Ectodermal cell (in vitro differentiated cells): ENCODE measurements at regions not wholly inside any gene's neighbourhood (a gene's known extent, or its start where the extent isn't known, plus 50 kb on each side); places are given as distances from the start of the nearest gene placed in this dataset.
"Not testable (repeated sequence)": the region's sequence is repeated elsewhere in the genome, so short reads cannot be mapped to it uniquely, and the experiment has no call there.

ENCODE experiments used
- H3K27ac ChIP-seq: 2 replicates; pipeline ENCODE4 v1.7.0; 2013; ENCODE audit warnings: mild to moderate bottlenecking, low read depth, low read length; ENCODE audit not compliant: insufficient read depth, poor library complexity, severe bottlenecking
- H3K27me3 ChIP-seq: 2 replicates; pipeline ENCODE4 v1.7.0; 2013; ENCODE audit warnings: mild to moderate bottlenecking, low read length; ENCODE audit not compliant: insufficient read depth, control insufficient read depth, poor library complexity, severe bottlenecking
- H3K36me3 ChIP-seq: one replicate; pipeline ENCODE4 v1.7.0; 2013; ENCODE audit warnings: low read length; ENCODE audit not compliant: control insufficient read depth, insufficient read depth
- H3K4me1 ChIP-seq: one replicate; pipeline ENCODE4 v1.7.0; 2013; ENCODE audit warnings: low read length; ENCODE audit not compliant: control insufficient read depth, insufficient read depth
- H3K4me3 ChIP-seq: 2 replicates; pipeline ENCODE4 v1.7.0; 2013; ENCODE audit warnings: low read depth, low read length, control low read depth; ENCODE audit not compliant: insufficient read depth
- H3K9me3 ChIP-seq: 2 replicates; pipeline ENCODE4 v1.7.0; 2013; ENCODE audit warnings: mild to moderate bottlenecking, low read length, moderate library complexity; ENCODE audit not compliant: control insufficient read depth
- WGBS, 2 experiments: methylation state at CpG; one replicate each; pipeline ENCODE4 v1.1.7; 2013; ENCODE audit warnings: missing lambda C conversion rate in 2 of 2; 5-methylcytosine and 5-hydroxymethylcytosine counted together

DNA sequence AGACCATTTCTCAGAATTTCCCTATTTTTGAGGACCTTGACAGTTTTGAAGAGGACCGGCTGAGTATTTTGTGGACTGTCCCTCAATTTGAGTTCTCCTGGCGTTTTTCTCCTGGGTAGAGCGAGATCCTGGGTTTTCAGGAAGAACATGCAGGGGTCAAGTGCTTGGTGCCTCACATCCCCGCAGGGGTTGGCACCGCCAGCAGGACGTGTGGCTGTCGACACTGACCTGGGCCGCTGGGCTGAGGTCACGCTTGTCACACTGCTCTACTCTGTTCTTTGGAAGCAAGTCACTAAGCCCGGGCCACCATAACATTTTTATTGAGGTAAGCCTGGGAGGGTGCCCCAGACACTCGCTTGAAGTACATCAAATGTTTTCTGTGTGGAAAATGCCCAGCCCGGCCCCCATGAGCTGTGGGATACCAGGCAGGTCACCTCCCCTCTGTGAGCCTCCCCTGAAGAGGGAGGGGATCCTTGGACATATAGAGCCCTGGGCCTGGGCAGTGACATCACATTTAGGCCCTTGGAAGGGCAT lies 112.0 kb downstream of the NPIPB11 start:
- H3K4me3 ChIP-seq, H3K36me3 ChIP-seq, H3K27ac ChIP-seq, H3K4me1 ChIP-seq, H3K9me3 ChIP-seq, H3K27me3 ChIP-seq: not testable (repeated sequence)
- WGBS, 2 experiments: 92 to 93% methylated on average over 12 of the region's 12 CpGs

DNA sequence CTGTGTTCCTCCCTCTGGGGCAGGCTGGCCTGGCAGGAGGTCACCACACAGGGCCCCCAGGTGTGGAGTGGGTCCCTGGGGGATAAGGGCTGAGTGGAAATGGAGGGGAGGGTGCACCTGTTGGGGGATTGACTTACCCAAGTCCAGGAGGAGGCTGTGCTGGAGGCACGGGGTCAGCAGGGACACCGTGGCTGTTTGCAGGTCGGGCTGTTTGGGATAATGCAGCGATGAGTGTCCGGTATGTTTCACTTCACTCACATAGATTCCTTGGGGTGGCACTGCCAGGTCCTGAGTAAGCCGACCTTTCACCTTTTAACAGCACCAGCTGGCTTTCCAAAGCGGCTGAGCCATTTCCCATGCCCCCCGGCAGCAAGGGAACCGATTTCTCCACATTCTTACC lies 113.0 kb downstream of the NPIPB11 start:
- 93 to 96% methylated on average over 5 to 6 of the region's 9 CpGs for WGBS, 2 experiments
- H3K4me1 ChIP-seq, H3K4me3 ChIP-seq, H3K9me3 ChIP-seq, H3K27ac ChIP-seq, H3K36me3 ChIP-seq, H3K27me3 ChIP-seq: not testable (repeated sequence)

DNA sequence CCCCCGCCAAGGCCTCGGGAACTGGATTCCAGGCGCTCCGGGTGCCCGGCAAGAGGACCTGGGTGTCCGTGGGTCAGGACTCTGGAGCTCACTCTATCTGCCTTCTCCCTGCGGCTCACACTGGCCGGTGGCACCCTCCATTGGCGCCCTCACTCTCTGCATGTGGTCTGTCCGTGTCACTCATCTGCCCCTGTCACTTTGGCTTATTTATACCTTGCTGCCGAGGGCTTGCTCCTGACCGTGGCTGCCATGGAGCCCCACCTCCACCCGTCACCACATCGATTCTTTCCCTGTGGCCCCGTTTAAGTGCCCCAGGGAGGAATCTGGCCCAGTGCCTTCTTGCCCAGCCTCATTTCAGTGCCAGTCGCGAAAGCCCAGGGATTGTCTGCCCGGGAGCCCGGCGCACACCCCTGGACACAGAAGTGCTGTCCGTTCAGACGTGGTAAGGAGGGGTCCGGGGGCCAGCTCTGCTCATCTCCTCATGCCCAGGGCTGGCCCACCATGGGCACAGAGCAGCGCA lies 113.5 kb downstream of the NPIPB11 start:
- not testable (repeated sequence) for H3K4me1 ChIP-seq, H3K27me3 ChIP-seq, H3K36me3 ChIP-seq, H3K9me3 ChIP-seq, H3K27ac ChIP-seq, H3K4me3 ChIP-seq
- WGBS, 2 experiments: 91 to 94% methylated on average over 24 of the region's 24 CpGs

DNA sequence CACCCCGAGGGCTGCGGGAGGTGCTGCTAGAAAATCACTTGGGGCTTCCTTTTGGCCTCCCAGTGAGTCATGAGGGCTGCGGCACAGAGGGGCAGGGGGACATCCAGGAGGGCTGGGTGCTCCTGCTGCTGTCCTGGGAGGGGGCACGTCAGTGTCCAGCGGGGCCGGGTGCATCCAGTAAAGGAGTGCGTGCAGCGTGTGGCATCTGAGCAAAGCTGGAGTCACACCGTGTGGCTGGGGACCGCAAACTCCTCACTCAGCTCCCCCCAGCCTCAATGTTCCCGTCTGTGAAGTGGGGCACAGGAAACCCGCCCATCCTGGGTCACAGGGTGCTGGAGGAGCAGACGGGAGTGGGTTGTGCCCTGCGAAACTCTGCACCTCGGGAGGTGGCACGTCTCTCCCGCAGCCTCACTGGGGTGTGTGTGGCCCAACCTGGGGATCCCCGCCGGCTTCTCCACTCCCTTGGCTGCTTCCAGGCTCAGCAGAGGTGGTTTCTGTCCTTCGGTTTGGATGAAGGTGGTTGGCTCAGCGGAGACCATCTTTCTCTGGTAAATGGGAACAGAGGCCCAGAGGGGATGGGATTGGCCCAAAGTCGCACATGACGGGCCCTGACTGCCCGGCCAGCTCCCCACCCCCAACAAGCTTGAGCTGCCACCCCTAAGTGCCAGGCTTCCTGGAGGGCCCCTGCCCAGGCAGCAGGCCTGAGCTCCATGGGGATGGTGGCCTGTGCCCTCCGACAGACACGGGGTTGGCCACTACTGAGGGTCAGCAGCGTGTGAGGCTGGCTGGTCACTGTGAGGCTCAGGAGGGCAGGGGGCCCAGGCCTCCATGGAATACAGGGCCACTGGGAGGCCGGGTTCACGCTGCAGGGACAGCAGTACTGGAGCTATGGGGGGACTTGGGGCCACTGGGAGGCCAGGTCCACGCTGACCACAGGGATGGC lies 114.9 kb downstream of the NPIPB11 start:
- not testable (repeated sequence) for H3K36me3 ChIP-seq, H3K4me1 ChIP-seq, H3K9me3 ChIP-seq, H3K27me3 ChIP-seq, H3K4me3 ChIP-seq, H3K27ac ChIP-seq
- 91 to 92% methylated on average over 28 of the region's 30 CpGs for WGBS, 2 experiments

DNA sequence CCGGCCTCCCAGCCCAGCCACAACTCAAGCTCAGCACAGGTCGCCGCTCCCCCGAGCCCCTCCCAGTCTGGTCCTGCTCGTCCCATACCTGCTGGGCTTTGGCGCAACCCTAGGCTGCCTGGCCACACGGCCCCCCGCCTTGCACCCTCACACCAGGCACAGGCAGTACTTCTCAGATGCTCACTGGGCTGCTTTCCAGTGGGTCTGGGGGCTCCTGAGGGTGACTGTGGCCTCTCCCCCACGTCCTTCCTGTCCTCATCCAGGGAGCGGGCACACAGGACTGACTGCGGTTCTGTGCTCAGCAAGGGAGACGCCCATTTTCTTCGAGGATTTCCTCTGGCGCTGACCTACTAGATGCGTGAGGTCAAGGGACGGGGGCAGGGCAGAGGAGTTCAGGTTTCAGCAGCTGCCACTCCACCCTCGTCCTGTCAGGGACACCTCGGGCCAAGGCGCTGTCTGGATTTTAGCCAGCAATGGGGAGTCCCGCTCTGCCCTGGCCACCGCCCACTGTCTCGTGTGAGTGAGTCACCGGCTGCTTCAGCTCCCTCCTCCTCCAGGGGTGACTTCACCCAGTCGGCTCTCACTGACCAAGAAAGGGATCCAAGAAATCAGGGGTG lies 115.8 kb downstream of the NPIPB11 start:
- H3K27ac ChIP-seq: no peak overlapping the region
- no peaks in the 10 kb centered on the region for H3K27me3 ChIP-seq
- WGBS, 2 experiments: 27 to 34% methylated on average over 22 to 23 of the region's 24 CpGs
- peaks cover 9% of the 10 kb centered on the region for H3K4me1 ChIP-seq
- H3K36me3 ChIP-seq: no peaks in the 10 kb centered on the region
- no peak overlapping the region for H3K4me3 ChIP-seq
- H3K9me3 ChIP-seq: no peaks in the 10 kb centered on the region

DNA sequence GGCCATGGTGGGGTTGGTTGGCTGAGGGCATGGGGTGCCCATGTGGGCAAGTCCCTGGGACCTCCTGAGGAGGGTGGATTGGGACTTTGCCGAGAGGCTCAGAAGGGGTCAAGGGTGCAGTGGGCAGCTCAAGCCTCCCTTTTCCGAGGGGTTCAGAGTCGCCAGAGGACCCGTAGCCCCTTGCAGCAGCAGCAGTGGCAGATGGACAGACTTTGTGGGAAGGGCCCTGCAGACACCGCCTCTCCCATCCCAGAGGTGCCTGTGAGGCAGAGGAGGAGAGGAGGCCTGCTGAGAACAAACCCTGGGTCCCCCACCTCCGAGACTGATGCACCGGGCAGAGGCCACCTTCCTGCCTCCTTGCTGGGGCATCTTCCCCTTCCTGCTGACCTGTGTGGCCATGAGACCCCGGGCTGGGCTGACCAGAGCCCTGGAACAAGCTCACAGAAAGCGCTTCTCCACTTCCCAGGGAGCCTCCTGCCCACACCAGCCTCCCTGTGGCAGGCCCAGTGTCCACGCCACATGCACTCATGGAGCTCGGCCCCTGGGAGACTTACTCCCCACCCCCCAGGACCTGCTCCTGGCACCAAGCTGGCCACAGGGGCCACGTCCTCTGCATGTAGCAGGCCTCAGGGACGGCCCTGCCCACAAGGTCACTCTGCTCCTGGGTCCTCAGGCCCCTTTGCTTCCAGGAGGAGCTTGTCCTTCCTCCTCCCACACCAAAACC lies 116.8 kb downstream of the NPIPB11 start:
- H3K27me3 ChIP-seq, H3K9me3 ChIP-seq, H3K27ac ChIP-seq, H3K4me3 ChIP-seq, H3K36me3 ChIP-seq, H3K4me1 ChIP-seq: not testable (repeated sequence)
- WGBS, 2 experiments: 93% methylated on average over 10 to 11 of the region's 13 CpGs

DNA sequence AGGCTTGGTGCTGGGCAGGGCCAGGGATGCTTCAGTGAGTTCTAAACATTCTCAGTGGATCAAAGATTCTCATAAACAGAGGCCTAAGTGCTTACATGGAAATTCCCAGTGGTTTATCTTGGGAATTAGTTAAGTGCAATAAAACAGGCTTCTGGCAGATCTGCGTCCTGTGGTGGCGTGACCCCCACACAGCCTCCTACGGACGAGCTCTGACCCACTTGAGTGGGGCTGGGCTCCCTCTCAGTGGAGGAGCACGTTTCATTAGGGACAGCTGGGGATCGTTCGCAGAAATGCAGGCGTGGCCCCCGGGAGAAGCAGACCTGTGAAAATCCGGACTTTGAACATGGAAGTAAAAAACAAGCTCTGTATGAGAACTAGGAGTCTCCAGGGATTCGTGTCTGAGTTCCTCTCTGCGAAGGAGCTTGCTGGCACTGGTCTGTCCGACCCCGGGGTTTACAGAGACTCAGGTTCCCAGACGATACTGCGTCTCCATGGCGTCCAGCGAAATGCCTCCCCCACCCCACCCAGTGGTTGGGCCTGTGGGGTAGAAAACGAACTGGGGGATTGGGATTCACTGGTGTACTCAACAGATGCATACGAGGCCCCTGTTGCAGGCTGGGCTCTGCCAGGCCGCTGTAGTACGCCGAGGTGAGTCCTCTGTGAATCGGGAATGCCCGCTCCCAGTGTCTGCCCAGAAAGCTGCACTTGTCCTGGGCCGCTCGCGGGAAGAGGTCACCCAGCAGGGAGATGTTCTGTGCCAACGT lies 117.6 kb downstream of the NPIPB11 start:
- not testable (repeated sequence) for H3K27ac ChIP-seq, H3K4me1 ChIP-seq, H3K9me3 ChIP-seq, H3K27me3 ChIP-seq, H3K36me3 ChIP-seq, H3K4me3 ChIP-seq
- 93% methylated on average over 28 to 29 of the region's 29 CpGs for WGBS, 2 experiments

DNA sequence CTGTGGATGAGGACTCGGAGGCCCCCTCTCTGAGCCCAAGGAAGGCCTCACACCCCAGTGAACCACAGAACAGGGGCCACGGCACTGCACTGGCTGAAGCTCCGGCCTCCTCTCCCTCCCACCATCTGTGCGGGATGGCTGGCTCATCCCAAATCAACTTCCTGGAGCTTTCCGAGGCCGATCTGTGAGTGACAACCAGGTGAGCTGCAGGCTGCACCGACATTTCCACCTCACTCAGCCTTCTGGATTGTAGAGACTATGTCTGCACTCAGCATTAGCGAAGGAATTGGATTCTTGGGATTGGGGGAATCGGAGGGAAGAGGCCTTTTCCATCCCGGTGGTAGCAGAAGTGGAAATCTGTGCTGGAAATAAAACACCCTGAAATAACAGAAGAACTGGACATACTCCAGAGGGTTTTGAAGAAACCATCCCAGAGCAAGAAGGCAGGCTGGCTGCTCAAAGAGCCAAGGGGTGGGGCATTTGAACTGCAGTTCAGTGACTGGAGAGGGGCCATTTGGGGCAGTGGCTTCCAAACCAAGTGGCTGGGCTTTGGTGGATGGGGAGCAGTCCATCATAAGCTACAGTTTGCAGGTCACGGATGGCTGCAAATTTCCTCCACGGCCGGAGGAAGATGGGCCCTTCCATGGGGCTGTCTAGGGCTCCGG lies 118.5 kb downstream of the NPIPB11 start:
- H3K36me3 ChIP-seq, H3K27ac ChIP-seq, H3K27me3 ChIP-seq, H3K9me3 ChIP-seq, H3K4me1 ChIP-seq, H3K4me3 ChIP-seq: not testable (repeated sequence)
- 92 to 97% methylated on average over 10 to 14 of the region's 14 CpGs for WGBS, 2 experiments

DNA sequence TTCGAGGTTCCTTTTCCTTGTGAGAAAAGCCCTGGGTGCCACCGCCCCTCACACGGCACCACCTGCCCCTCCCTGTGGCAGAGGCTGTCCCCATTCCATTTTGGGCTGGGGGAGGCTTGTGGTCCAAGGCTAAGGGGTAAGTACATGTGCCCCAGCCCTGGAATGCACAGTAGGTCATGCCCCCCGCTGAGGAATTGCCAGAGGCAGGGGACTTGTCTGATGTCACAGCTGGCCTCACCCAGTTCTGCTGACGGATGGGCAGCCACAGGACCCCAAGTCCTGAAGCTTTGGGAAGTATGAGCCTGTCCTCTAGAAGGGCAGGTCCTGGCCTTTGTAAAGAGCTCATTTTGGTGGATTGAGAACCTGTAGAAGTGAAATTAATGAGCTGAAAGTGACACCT lies 119.3 kb downstream of the NPIPB11 start:
- H3K4me3 ChIP-seq, H3K9me3 ChIP-seq, H3K27ac ChIP-seq, H3K27me3 ChIP-seq, H3K36me3 ChIP-seq, H3K4me1 ChIP-seq: not testable (repeated sequence)
- WGBS, 2 experiments: 87 to 93% methylated on average over 3 of the region's 5 CpGs
